Adipocyte (in vitro differentiated cells): ENCODE measurements at regions not wholly inside any gene's neighbourhood (a gene's known extent, or its start where the extent isn't known, plus 50 kb on each side); places are given as distances from the start of the nearest gene placed in this dataset.
A peak's percentile ranks its signal among the peaks of the same experiment; 100 is the strongest.

ENCODE experiments used
- DNase-seq: peaks from one replicate; pipeline ENCODE4 v3.0.0-alpha.2; 2015; ENCODE audit warnings: low read depth
- H3K27me3 ChIP-seq: replicated peaks from 2 replicates; pipeline ENCODE4 v1.7.0; 2013; ENCODE audit warnings: mild to moderate bottlenecking, low read length, moderate library complexity; ENCODE audit not compliant: control insufficient read depth, insufficient read depth
- H3K36me3 ChIP-seq: 2 replicates; pipeline ENCODE4 v1.7.0; 2013; ENCODE audit warnings: low read length, mild to moderate bottlenecking, moderate library complexity; ENCODE audit not compliant: control insufficient read depth, insufficient read depth, severe bottlenecking
- H3K4me1 ChIP-seq: 2 replicates; pipeline ENCODE4 v1.7.0; 2013; ENCODE audit warnings: mild to moderate bottlenecking, low read length, moderate library complexity; ENCODE audit not compliant: control insufficient read depth, insufficient read depth
- H3K4me3 ChIP-seq: 2 replicates; pipeline ENCODE4 v1.7.0; 2013; ENCODE audit warnings: mild to moderate bottlenecking, low read length, moderate library complexity
- H3K9ac ChIP-seq: 2 replicates; pipeline ENCODE4 v1.7.0; 2013; ENCODE audit warnings: mild to moderate bottlenecking, low read length, moderate library complexity
- H3K9me3 ChIP-seq: 2 replicates; pipeline ENCODE4 v1.7.0; 2013; ENCODE audit warnings: mild to moderate bottlenecking, low read length, moderate library complexity; ENCODE audit not compliant: control insufficient read depth

DNA sequence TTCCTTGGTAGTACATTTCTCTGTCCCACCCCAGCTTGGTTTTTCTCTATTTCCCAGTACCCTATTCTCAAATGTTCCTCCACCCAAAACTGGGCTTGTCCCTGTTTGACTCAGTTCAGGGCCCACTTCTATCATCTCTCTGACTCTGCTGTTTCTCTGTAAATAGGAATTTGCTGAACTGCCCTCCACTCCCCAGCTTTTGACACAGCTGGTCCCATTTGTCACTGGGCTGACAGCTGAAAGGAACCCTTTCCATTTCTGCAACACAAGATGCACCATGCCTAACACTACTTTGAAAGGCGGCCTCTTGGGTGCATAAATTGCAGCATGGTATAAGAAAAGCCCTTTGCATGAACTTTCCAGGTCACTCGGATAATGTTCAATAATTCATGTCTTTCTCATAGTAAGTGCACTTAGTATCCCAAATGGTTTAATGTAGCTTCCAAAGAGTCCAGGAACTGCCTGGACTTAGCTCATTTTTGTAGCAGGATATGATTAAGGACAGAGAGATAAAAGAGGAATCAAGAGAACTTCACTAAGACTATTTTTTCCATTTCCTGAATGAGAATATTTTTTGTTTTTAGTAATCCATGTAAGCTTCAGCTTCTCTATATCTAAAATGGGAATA lies 256.7 kb downstream of the CDH11 start:
- no peak for DNase-seq

DNA sequence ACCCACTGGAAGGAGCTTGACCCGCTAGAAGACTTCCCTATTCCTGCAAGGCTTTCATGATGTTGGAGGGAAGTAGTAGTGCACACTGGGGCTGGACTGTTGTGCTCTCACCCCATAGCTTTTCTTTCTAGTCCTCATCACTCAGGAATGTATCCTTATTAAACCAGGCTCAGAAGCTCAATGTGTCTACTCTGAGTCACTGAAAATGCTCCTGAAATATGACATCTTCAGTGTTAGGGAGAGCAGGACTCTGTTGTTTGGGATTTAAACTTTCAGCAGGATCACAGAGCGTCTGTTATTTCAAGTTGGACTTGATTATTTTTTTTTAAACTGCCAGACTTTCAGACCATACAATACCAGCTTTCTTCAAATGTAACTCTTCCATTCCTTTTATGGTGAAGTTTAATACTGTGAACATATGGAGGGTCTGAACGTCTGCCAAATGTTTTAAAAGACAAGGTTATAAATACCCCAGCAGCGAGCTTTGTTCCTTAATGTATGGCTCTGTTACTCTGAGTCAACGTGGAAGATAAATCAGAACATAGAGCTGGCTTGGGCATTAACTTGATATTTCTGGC lies 257.5 kb downstream of the CDH11 start:
- Histone ChIP-seq H3K9me3 (no peaks in the 10 kb centered on the region), H3K36me3 (no peaks in the 10 kb centered on the region), H3K4me1 (peaks cover 18% of the 10 kb centered on the region), H3K27me3 (no peaks in the 10 kb centered on the region), H3K4me3 (peak overlapping the region; percentile 33), H3K9ac (peak overlapping the region; percentile 20)
- peak; percentile 87 for DNase-seq

More for the DNA sequence above, 256.7 kb downstream of the CDH11 start:
- Histone ChIP-seq H3K4me1 (peaks cover 18% of the 10 kb centered on the region), H3K9me3 (no peaks in the 10 kb centered on the region), H3K27me3 (no peaks in the 10 kb centered on the region), H3K4me3 (no peak overlapping the region), H3K36me3 (no peaks in the 10 kb centered on the region), H3K9ac (no peak overlapping the region)

DNA sequence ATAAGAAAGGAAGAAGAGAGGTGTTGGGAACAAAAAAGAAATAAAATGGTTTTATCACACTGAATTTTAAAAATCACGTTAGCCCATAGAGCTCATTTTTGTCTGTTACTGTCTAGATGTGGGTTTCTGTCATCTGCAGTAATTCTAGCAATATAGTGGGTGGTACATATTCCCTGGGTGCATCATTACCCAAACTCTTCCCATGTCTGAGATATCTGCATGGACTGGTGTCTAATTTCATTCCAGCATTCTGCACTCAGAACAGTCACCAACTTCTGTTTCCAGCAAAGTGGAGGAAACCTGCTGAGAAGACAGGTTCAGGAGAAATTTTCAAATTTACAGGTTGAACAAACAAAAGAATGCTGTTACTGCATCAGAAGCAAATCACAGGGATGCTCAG lies 263.8 kb downstream of the CDH11 start:
- no peaks in the 10 kb centered on the region for H3K36me3 ChIP-seq
- no peaks in the 10 kb centered on the region for H3K27me3 ChIP-seq
- no peak overlapping the region for H3K9ac ChIP-seq
- H3K4me1 ChIP-seq: no peaks in the 10 kb centered on the region
- no peak overlapping the region for H3K4me3 ChIP-seq
- peak; percentile 47 for DNase-seq
- H3K9me3 ChIP-seq: no peaks in the 10 kb centered on the region

DNA sequence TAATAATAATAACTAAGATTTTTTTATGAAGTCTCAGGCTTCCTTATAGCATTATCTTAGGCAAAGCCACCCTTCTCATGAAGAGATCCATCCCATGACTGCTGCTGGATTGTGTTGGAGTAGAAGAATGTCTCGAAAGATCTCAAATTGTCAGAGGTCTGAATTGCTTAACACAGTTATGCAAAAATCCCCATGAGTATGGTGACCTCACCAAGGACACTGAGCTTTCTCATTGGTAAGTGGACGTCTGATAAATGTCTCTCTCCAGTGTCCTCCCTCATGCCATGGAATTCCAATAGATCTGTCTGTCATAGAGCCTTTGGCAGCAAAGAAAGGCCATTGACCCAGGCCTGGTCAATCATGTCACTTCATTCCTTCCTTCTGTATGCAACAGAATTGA lies 264.5 kb downstream of the CDH11 start:
- Histone ChIP-seq H3K9ac (no peak overlapping the region), H3K27me3 (no peaks in the 10 kb centered on the region), H3K4me1 (no peaks in the 10 kb centered on the region), H3K4me3 (no peak overlapping the region), H3K9me3 (no peaks in the 10 kb centered on the region), H3K36me3 (no peaks in the 10 kb centered on the region)
- no peak for DNase-seq

DNA sequence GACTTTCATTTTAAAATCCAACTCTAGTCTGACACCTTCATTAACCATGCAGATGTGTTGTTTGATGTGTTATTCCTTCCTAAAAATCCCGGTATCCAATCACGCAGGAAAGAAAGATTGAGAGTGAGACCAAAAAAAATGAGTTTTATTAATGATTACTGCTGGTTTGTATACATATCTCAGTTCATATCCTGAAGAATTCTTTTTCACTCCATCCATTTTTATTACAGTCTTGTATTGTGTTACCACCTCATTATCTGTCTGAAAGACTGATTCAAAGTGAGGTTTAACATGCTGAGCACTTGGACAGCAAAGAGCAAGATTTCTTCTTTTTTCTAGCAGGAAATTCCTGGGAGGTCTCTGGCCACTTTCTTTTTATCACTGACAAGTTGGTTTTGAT lies 268.3 kb downstream of the CDH11 start:
- no peaks in the 10 kb centered on the region for H3K4me1 ChIP-seq
- H3K27me3 ChIP-seq: no peaks in the 10 kb centered on the region
- DNase-seq: no peak
- no peaks in the 10 kb centered on the region for H3K9me3 ChIP-seq
- H3K9ac ChIP-seq: no peak overlapping the region
- no peak overlapping the region for H3K4me3 ChIP-seq
- no peaks in the 10 kb centered on the region for H3K36me3 ChIP-seq

DNA sequence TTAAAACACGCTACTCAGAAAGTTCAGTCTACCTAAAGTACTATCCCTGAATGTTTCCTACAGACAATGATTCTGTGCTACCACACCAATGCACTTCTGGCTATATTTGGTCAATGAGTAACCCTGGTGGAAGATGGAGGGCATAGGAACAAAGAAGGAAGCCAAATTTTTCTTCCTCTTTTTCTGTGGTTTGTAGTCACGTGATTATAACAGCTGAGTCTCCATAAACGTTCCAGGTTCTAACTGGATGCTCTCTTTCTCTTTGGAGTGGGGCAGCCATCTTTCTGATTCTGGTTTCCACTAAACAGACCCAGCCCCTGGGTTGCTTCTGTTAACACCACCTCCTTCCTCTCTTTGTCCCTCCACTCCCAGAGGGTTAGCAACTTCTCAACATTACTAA lies 274.9 kb downstream of the CDH11 start:
- Histone ChIP-seq H3K9me3 (no peaks in the 10 kb centered on the region), H3K9ac (no peak overlapping the region), H3K4me1 (peaks cover 2% of the 10 kb centered on the region), H3K4me3 (no peak overlapping the region), H3K36me3 (no peaks in the 10 kb centered on the region), H3K27me3 (no peaks in the 10 kb centered on the region)
- DNase-seq: no peak

DNA sequence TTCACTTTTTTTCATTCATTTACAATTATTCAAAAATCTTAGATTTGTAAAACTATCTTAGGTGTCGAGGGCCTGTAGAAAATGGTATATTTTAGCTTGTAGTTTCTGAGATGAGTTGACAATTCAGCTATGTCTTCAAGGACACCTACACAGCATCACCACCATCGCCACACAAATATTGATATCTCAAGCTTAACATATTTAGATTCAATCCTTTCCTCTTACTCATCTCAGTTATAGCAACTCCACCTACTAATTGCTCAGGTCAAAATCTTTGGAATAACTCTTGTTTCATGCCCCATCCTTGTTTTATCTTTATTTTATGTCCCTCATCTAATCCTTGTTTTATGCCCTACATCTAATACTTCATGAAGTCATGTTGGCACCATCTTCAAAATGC lies 276.8 kb downstream of the CDH11 start:
- Histone ChIP-seq H3K9me3 (no peaks in the 10 kb centered on the region), H3K27me3 (no peaks in the 10 kb centered on the region), H3K36me3 (no peaks in the 10 kb centered on the region)

DNA sequence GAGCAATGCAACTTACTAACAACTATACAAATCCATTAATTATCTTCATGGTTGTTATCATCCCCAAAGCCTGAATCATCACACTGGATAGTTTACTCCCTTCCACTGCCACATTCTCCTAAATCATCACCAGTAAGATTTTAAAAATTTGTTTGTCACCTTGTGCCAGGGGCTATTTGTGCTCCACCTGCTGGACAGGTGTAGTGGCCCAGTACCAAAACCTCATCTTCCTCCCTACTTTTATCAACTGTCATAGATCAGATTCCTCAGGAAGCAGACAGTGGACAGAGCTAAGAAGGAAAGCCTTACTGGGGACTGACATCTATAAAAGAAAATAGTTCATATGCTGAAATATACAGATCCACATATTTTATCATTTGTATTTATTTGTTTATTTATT lies 280.4 kb downstream of the CDH11 start:
- Histone ChIP-seq H3K9ac (no peak overlapping the region), H3K27me3 (no peaks in the 10 kb centered on the region)
- DNase-seq: no peak

More for the DNA sequence above, 276.8 kb downstream of the CDH11 start:
- Histone ChIP-seq H3K4me1 (peaks cover 2% of the 10 kb centered on the region), H3K9ac (no peak overlapping the region), H3K4me3 (no peak overlapping the region)
- DNase-seq: no peak

DNA sequence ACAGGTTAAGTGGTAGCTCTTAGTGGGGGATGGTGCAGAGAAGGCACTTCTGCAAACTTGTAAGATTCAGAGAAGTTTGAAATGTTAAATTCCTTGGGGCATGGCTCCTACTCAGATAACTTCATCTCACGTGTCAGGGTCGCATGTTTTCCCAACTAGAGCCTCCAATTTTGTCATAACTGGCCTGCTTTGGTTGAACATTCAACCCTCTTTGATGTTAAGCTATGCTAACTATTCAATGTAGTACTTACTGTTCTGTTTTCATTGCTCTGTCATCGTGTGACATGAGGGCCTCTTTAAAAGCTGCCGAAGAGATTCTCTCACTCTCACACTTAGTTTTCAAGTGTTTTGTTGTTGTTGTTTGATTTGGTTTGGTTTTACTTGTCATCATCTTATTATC lies 280.8 kb downstream of the CDH11 start:
- H3K27me3 ChIP-seq: no peaks in the 10 kb centered on the region
- H3K4me1 ChIP-seq: peaks cover 2% of the 10 kb centered on the region
- no peaks in the 10 kb centered on the region for H3K36me3 ChIP-seq
- no peaks in the 10 kb centered on the region for H3K9me3 ChIP-seq
- H3K4me3 ChIP-seq: no peak overlapping the region
- DNase-seq: peak; percentile 57
- H3K9ac ChIP-seq: no peak overlapping the region

More for the DNA sequence above, 280.4 kb downstream of the CDH11 start:
- peaks cover 2% of the 10 kb centered on the region for H3K4me1 ChIP-seq
- no peak overlapping the region for H3K4me3 ChIP-seq
- H3K36me3 ChIP-seq: no peaks in the 10 kb centered on the region
- H3K9me3 ChIP-seq: no peaks in the 10 kb centered on the region

DNA sequence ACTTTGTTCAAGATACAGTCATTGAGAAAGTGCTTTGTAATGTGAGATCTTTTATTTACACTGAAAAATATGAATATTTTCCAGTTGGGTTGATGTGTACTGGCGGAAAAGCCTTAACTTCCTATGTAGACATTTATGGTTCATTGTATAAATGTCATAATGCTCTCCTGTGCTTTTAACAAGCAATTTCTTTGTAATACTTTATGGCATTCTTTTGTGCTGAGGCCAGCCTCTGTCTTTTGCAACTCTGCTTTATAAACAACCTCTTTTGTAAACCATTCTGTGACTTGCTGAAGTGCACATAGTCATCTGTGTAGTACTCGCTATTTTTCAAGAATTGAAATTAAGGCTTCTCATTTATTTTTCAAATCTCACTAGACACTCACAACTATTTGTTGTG lies 291.2 kb downstream of the CDH11 start:
- peak; percentile 90 for DNase-seq
- no peaks in the 10 kb centered on the region for H3K36me3 ChIP-seq
- no peaks in the 10 kb centered on the region for H3K27me3 ChIP-seq
- H3K4me1 ChIP-seq: peaks cover 3% of the 10 kb centered on the region
- H3K4me3 ChIP-seq: no peak overlapping the region
- H3K9me3 ChIP-seq: peaks cover 3% of the 10 kb centered on the region
- no peak overlapping the region for H3K9ac ChIP-seq

DNA sequence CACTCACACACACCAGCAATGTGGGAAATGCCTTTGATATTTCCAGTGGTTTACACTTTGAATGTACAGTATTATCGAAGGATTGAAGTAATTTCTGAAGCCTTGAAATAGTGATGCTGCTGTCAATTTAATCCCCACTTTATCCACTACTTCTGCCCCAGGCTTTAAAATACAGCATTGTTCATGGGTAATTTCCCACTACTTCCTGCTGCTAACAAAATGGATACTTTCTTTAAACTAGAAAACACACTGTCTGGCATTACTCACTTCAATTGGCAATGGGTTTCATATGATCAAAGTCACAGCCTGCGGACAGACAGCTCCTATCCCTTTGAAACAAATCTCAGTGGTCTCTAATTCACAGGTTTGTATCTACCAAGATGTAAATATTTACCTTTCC lies 292.2 kb downstream of the CDH11 start:
- Histone ChIP-seq H3K9me3 (peaks cover 6% of the 10 kb centered on the region), H3K4me3 (no peak overlapping the region), H3K9ac (no peak overlapping the region), H3K36me3 (no peaks in the 10 kb centered on the region), H3K4me1 (peaks cover 3% of the 10 kb centered on the region), H3K27me3 (peaks cover 3% of the 10 kb centered on the region)
- DNase-seq: no peak

DNA sequence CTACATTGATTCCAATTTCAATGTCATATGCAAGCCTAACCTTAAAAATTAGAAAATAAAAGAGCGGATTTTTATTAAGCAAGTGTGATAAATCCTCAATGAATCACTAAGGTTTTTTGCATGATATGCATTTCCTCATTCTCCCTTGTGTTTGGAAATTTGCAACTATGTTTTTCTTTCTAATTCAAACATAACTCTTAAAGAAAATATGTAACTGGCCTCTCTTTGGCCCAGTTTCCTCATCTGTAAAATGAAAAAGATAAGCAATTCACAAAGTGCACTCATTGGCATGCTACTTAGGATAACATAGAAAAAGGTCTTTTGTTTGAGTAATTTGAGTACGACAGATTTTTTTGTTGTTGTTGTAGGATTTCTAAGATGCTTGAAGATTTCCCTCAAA lies 295.5 kb downstream of the CDH11 start:
- Histone ChIP-seq H3K4me1 (peaks cover 3% of the 10 kb centered on the region), H3K9ac (no peak overlapping the region), H3K27me3 (peaks cover 5% of the 10 kb centered on the region), H3K9me3 (peaks cover 6% of the 10 kb centered on the region), H3K4me3 (no peak overlapping the region), H3K36me3 (no peaks in the 10 kb centered on the region)
- DNase-seq: peak; percentile 84
